Uterus (tissue), 2 donors: ENCODE measurements at regions not wholly inside any gene's neighbourhood (a gene's known extent, or its start where the extent isn't known, plus 50 kb on each side); places are given as distances from the start of the nearest gene placed in this dataset.

Experiments used
- POLR2A ChIP-seq, 2 donors: fragments of 450-650 bp; IDR thresholded peaks; one replicate each; pipeline ENCODE4 v1.6.1; 2016; ENCODE audit warnings: antibody characterized with exemption in 2 of 2, mild to moderate bottlenecking in 1 of 2, moderate library complexity in 1 of 2
- TF ChIP-seq, protein P1 (sequence below), 4 experiments: fragments of 200-600 bp in 2 of 4; fragments of 450-650 bp in 2 of 4; sonication (generic) in 2 of 4; IDR thresholded peaks; one replicate each; pipeline ENCODE4 v1.5.1; 2016 to 2019; ENCODE audit warnings: antibody characterized with exemption in 4 of 4, mild to moderate bottlenecking in 2 of 4, moderate library complexity in 1 of 4

DNA sequence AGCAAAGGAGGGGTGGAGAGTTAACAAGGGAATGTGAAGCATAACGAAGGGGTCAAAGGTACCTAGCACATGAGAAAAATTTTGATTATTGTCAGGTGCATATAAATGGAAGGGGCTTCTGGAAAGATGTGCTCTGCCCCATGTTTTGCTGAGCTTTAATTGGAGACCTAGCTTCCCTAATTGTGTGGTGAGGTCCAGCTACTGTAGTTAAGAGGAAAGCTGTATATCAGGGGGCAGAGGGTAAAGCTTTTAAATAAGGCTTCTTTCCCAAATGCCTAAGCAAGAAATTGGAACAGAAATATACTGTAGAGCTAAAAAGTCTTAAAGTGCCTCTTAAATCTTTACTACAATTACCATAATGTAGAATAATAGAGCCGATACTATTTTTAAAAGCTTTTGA is 267.2 kb downstream of the MAT2B start:
- TF ChIP-seq POLR2A (IDR thresholded peaks at IDR 0.05): no peak
- TF ChIP-seq, protein P1, sequence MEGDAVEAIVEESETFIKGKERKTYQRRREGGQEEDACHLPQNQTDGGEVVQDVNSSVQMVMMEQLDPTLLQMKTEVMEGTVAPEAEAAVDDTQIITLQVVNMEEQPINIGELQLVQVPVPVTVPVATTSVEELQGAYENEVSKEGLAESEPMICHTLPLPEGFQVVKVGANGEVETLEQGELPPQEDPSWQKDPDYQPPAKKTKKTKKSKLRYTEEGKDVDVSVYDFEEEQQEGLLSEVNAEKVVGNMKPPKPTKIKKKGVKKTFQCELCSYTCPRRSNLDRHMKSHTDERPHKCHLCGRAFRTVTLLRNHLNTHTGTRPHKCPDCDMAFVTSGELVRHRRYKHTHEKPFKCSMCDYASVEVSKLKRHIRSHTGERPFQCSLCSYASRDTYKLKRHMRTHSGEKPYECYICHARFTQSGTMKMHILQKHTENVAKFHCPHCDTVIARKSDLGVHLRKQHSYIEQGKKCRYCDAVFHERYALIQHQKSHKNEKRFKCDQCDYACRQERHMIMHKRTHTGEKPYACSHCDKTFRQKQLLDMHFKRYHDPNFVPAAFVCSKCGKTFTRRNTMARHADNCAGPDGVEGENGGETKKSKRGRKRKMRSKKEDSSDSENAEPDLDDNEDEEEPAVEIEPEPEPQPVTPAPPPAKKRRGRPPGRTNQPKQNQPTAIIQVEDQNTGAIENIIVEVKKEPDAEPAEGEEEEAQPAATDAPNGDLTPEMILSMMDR (IDR thresholded peaks at IDR 0.05): no peak
